SK-N-SH (cell line): ENCODE measurements at regions not wholly inside any gene's neighbourhood (a gene's known extent, or its start where the extent isn't known, plus 50 kb on each side); places are given as distances from the start of the nearest gene placed in this dataset.

ENCODE experiments used
- CTCF ChIA-PET: fragments of 300-600, 350-600 bp; formaldehyde crosslinking; extraction: SDS; loops from one replicate; lab custom pipeline; 2021; lab: Yijun Ruan, JAX
- POLR2A ChIA-PET: fragments of 350-600 bp; sonication (Branson Sonifier 250); formaldehyde crosslinking; extraction: SDS; loops from one replicate; lab custom pipeline; 2020; ENCODE audit warnings: antibody characterized with exemption, inconsistent platforms; lab: Yijun Ruan, JAX
- DNase-seq: peaks from one replicate; pipeline ENCODE4 v3.0.0; 2012
- H2AFZ ChIP-seq: fragments of 200-600 bp; sonication (generic); 2 replicates; pipeline ENCODE4 v1.8.1; 2016; ENCODE audit warnings: antibody characterized with exemption, mild to moderate bottlenecking, low read depth
- H3F3A ChIP-seq: fragments of 200-600 bp; sonication (generic); replicated peaks from 2 replicates; pipeline ENCODE3; 2016; ENCODE audit warnings: antibody characterized with exemption, mild to moderate bottlenecking; ENCODE audit not compliant: insufficient read depth
- H3K27ac ChIP-seq, 2 experiments: fragments of 200-500 bp in 1 of 2; fragments of 200-600 bp in 1 of 2; sonication (Bioruptor generic) in 1 of 2; sonication (generic), shearing (Covaris generic) in 1 of 2; 2 replicates each; pipeline versions ENCODE4 v1.5.1 to v1.6.1; 2014 to 2016; ENCODE audit warnings: low read depth in 2 of 2, inconsistent platforms in 1 of 2, low read length in 1 of 2, mild to moderate bottlenecking in 1 of 2, mixed read lengths in 1 of 2
- H3K27me3 ChIP-seq: fragments of 200-600 bp; sonication (generic), shearing (Covaris generic); 2 replicates; pipeline ENCODE4 v1.6.1; 2016; ENCODE audit warnings: mixed run types; ENCODE audit not compliant: insufficient read depth
- H3K36me3 ChIP-seq, 2 experiments: fragments of 200-500 bp in 1 of 2; fragments of 200-600 bp in 1 of 2; sonication (Bioruptor generic) in 1 of 2; sonication (generic) in 1 of 2; replicated peaks in 1 of 2; 2 replicates each; pipeline versions ENCODE3 to v1.5.1; 2014 to 2016; ENCODE audit warnings: low read length in 1 of 2, mild to moderate bottlenecking in 1 of 2; ENCODE audit not compliant: insufficient read depth in 2 of 2, control insufficient read depth in 1 of 2
- H3K4me1 ChIP-seq, 2 experiments: fragments of 200-500 bp in 1 of 2; fragments of 200-600 bp in 1 of 2; sonication (Bioruptor generic) in 1 of 2; sonication (generic), shearing (Covaris generic) in 1 of 2; 2 replicates each; pipeline versions ENCODE4 v1.5.1 to v1.6.1; 2014 to 2016; ENCODE audit warnings: low read depth in 1 of 2, low read length in 1 of 2, mixed run types in 1 of 2; ENCODE audit not compliant: insufficient read depth in 2 of 2, control insufficient read depth in 1 of 2
- H3K4me2 ChIP-seq: fragments of 200-600 bp; sonication (generic), shearing (Covaris generic); 2 replicates; pipeline ENCODE4 v1.6.1; 2017; ENCODE audit warnings: mixed run types
- H3K4me3 ChIP-seq, 2 experiments: fragments of 200-500 bp in 1 of 2; fragments of 200-600 bp in 1 of 2; sonication (Bioruptor generic) in 1 of 2; sonication (generic), shearing (Covaris generic) in 1 of 2; 2 replicates each; pipeline versions ENCODE4 v1.5.1 to v1.8.1; 2014 to 2016; ENCODE audit warnings: low read depth in 2 of 2, inconsistent platforms in 1 of 2, low read length in 1 of 2, mild to moderate bottlenecking in 1 of 2, mixed read lengths in 1 of 2, moderate library complexity in 1 of 2
- H3K79me2 ChIP-seq: fragments of 200-600 bp; sonication (generic); 2 replicates; pipeline ENCODE4 v1.8.1; 2017; ENCODE audit warnings: mild to moderate bottlenecking; ENCODE audit not compliant: insufficient read depth
- H3K9ac ChIP-seq: fragments of 200-600 bp; sonication (generic); 2 replicates; pipeline ENCODE4 v1.6.1; 2017; ENCODE audit warnings: mixed run types
- H3K9me2 ChIP-seq: fragments of 200-600 bp; sonication (generic); 2 replicates; pipeline ENCODE4 v1.6.1; 2017; ENCODE audit warnings: mixed run types
- H3K9me3 ChIP-seq: fragments of 200-600 bp; sonication (generic); 2 replicates; pipeline ENCODE4 v1.6.1; 2017; ENCODE audit warnings: mixed run types, mild to moderate bottlenecking, moderate library complexity
- H4K20me1 ChIP-seq: fragments of 200-600 bp; sonication (generic); 2 replicates; pipeline ENCODE4 v1.6.1; 2017; ENCODE audit warnings: mild to moderate bottlenecking, mixed run types; ENCODE audit not compliant: insufficient read depth
- CHD2 ChIP-seq: fragments of 150-350 bp; IDR thresholded peaks from 2 replicates; pipeline ENCODE4 v1.6.1; 2018; ENCODE audit warnings: low read length; ENCODE audit not compliant: partially characterized antibody
- EP300 ChIP-seq, 2 experiments: IDR thresholded peaks; 2 replicates each; pipeline versions ENCODE4 v1.4.0 to v1.6.1; 2012; ENCODE audit warnings: borderline replicate concordance in 1 of 2, low read depth in 1 of 2, low read length in 1 of 2
- EZH2phosphoT487 ChIP-seq: fragments of 200-600 bp; sonication (generic); IDR thresholded peaks from 2 replicates; pipeline ENCODE4 v1.6.1; 2017; ENCODE audit warnings: low read depth, mixed run types, mild to moderate bottlenecking, antibody characterized with exemption, moderate library complexity, borderline replicate concordance
- FOXJ3 ChIP-seq: sonication (generic); formaldehyde crosslinking; IDR thresholded peaks from 2 replicates; pipeline ENCODE4 v1.5.1; 2020; ENCODE audit warnings: mild to moderate bottlenecking, missing genetic modification reagents
- GABPA ChIP-seq: IDR thresholded peaks from 2 replicates; pipeline ENCODE4 v1.4.0; 2012; ENCODE audit warnings: low read depth, mild to moderate bottlenecking
- GATA2 ChIP-seq: sonication (generic); formaldehyde crosslinking; IDR thresholded peaks from 2 replicates; pipeline ENCODE4 v1.5.0; 2020; ENCODE audit warnings: mild to moderate bottlenecking, missing genetic modification reagents
- JUND ChIP-seq: IDR thresholded peaks from 2 replicates; pipeline ENCODE4 v1.4.0; 2012
- MXI1 ChIP-seq: IDR thresholded peaks from 2 replicates; pipeline ENCODE4 v1.6.1; 2012; ENCODE audit warnings: mild to moderate bottlenecking, low read depth, low read length, improper control_type of control experiment
- NFIC ChIP-seq: IDR thresholded peaks from 2 replicates; pipeline ENCODE4 v1.4.0; 2012; ENCODE audit warnings: borderline replicate concordance
- NRF1 ChIP-seq: IDR thresholded peaks from 2 replicates; pipeline ENCODE4 v1.6.1; 2012; ENCODE audit warnings: low read depth, mild to moderate bottlenecking, low read length
- RAD21 ChIP-seq: IDR thresholded peaks from 2 replicates; pipeline ENCODE4 v1.6.1; 2012; ENCODE audit warnings: mild to moderate bottlenecking, low read length
- REST ChIP-seq: IDR thresholded peaks from 2 replicates; pipeline ENCODE4 v1.6.1; 2012; ENCODE audit warnings: mild to moderate bottlenecking, low read depth, low read length, moderate library complexity
- RFX5 ChIP-seq: IDR thresholded peaks from 2 replicates; pipeline ENCODE4 v1.6.1; 2012; ENCODE audit warnings: mild to moderate bottlenecking, improper control_type of control experiment, low read length
- RXRA ChIP-seq: IDR thresholded peaks from 2 replicates; pipeline ENCODE4 v1.4.0; 2012; ENCODE audit warnings: low read depth, mild to moderate bottlenecking, borderline replicate concordance
- ZBTB33 ChIP-seq: IDR thresholded peaks from 2 replicates; pipeline ENCODE4 v1.4.0; 2012; ENCODE audit warnings: low read depth, borderline replicate concordance
- WGBS: methylation state at CpG from one replicate; pipeline ENCODE4 v1.1.6; 2017; ENCODE audit warnings: low lambda C conversion rate; 5-methylcytosine and 5-hydroxymethylcytosine counted together
- TF ChIP-seq, protein P1 (sequence below): IDR thresholded peaks from 2 replicates; pipeline ENCODE4 v1.4.0; 2012; ENCODE audit warnings: low read depth

DNA sequence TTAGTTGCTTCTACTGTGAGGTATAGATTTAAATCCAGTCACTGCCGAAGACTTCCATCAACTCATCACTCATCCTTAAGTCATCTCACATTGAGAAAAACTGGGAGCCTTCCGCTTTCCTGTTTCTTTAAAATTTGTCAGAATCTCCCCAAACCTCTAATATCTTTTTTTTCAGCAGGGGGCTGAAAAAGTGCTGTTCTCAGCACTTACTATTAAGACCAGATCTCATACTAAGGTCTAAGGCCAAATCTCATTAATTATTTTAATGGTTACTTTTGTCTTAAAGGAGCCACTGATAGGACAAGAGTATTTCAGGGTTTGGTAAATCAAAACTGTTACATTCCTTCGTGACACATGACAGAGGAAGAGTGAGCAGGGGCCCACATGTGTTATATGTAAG, 134.6 kb upstream of the PRSS3 start:
- no peaks in the 10 kb centered on the region for H4K20me1 ChIP-seq
- H2AFZ ChIP-seq = no peak overlapping the region
- H3K9me2 ChIP-seq = no peaks in the 10 kb centered on the region
- H3K4me1 ChIP-seq = no peaks in the 10 kb centered on the region
- H3K4me2 ChIP-seq = no peak overlapping the region
- no peaks in the 10 kb centered on the region for H3K79me2 ChIP-seq
- no peak overlapping the region for H3K27ac ChIP-seq
- no peaks in the 10 kb centered on the region for H3K9me3 ChIP-seq
- ChIA-PET POLR2A (no interaction called here), CTCF (interaction anchor here (1.3 to 5.4 kb wide), 2 partner anchors 37 to 61 kb away, joined by 5 to 17 read pairs; no protein-coding TSS in a partner anchor)
- H3K27me3 ChIP-seq = no peaks in the 10 kb centered on the region
- TF ChIP-seq RAD21 (no peak), EP300 (IDR thresholded peaks at IDR 0.05; ENCODE audit: borderline replicate concordance in 1 of 2, low read depth in 1 of 2, low read length in 1 of 2) (no peak)
- no peak overlapping the region for H3K9ac ChIP-seq
- H3K4me3 ChIP-seq = no peak overlapping the region
- H3F3A ChIP-seq = no peaks in the 10 kb centered on the region
- WGBS = 52% methylated on average over 3 of the region's 3 CpGs
- DNase-seq = no peak
- H3K36me3 ChIP-seq = no peaks in the 10 kb centered on the region

GRCh38 chr9:33661176-33661575, 134.2 kb upstream of the PRSS3 start:
- Histone ChIP-seq H3K4me2 (no peak overlapping the region), H3K79me2 (no peaks in the 10 kb centered on the region), H3K27me3 (no peaks in the 10 kb centered on the region), H3F3A (no peaks in the 10 kb centered on the region), H3K4me1 (no peaks in the 10 kb centered on the region), H3K27ac (no peak overlapping the region), H3K9ac (no peak overlapping the region), H3K9me2 (no peaks in the 10 kb centered on the region), H3K36me3 (no peaks in the 10 kb centered on the region), H4K20me1 (no peaks in the 10 kb centered on the region), H3K9me3 (no peaks in the 10 kb centered on the region), H3K4me3 (no peak overlapping the region), H2AFZ (no peak overlapping the region)
- 59% methylated on average over 3 of the region's 3 CpGs for WGBS
- ChIA-PET POLR2A (no interaction called here), CTCF (interaction anchor here (1.3 to 5.4 kb wide), 2 partner anchors 37 to 61 kb away, joined by 5 to 17 read pairs; no protein-coding TSS in a partner anchor)
- no peak for TF ChIP-seq JUND
- no peak for TF ChIP-seq MXI1
- TF ChIP-seq, protein P1, sequence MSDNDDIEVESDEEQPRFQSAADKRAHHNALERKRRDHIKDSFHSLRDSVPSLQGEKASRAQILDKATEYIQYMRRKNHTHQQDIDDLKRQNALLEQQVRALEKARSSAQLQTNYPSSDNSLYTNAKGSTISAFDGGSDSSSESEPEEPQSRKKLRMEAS = no peak
- no peak for TF ChIP-seq RFX5
- TF ChIP-seq GABPA = no peak
- no peak for TF ChIP-seq RXRA
- no peak for TF ChIP-seq EZH2phosphoT487
- TF ChIP-seq GATA2 (CRISPR knock-in tag) = no peak
- no peak for TF ChIP-seq NFIC
- no peak for TF ChIP-seq CHD2
- TF ChIP-seq FOXJ3 (CRISPR knock-in tag) = no peak
- TF ChIP-seq NRF1 = no peak
- TF ChIP-seq ZBTB33 = no peak
- TF ChIP-seq REST = no peak
- no peak for DNase-seq
